OCI-LY1 (cell line): ENCODE measurements at regions not wholly inside any gene's neighbourhood (a gene's known extent, or its start where the extent isn't known, plus 50 kb on each side); places are given as distances from the start of the nearest gene placed in this dataset.

Experiments
- H2AFZ ChIP-seq: fragments of 200-600 bp; sonication (generic), shearing (Covaris generic); 2 replicates; pipeline ENCODE4 v1.6.0; 2014; ENCODE audit warnings: antibody characterized with exemption, mild to moderate bottlenecking, low read length
- H3F3A ChIP-seq: fragments of 200-600 bp; sonication (generic), shearing (Covaris generic); 2 replicates; pipeline ENCODE4 v1.6.0; 2014; ENCODE audit warnings: mild to moderate bottlenecking, antibody characterized with exemption, low read length, moderate library complexity; ENCODE audit not compliant: insufficient read depth
- H3K27ac ChIP-seq: fragments of 200-600 bp; sonication (generic); 2 replicates; pipeline ENCODE4 v1.5.1; 2014; ENCODE audit warnings: low read length, mixed run types, mild to moderate bottlenecking, low read depth; ENCODE audit not compliant: poor library complexity, severe bottlenecking
- H3K27me3 ChIP-seq: fragments of 200-600 bp; sonication (generic); 2 replicates; pipeline ENCODE4 v1.6.0; 2014; ENCODE audit warnings: antibody characterized with exemption, mild to moderate bottlenecking, low read length, moderate library complexity; ENCODE audit not compliant: insufficient read depth
- H3K36me3 ChIP-seq: fragments of 200-600 bp; sonication (generic); 2 replicates; pipeline ENCODE4 v1.6.1; 2014; ENCODE audit warnings: mild to moderate bottlenecking, antibody characterized with exemption, low read length, moderate library complexity, mixed read lengths; ENCODE audit not compliant: insufficient read depth
- H3K4me1 ChIP-seq: fragments of 200-600 bp; sonication (generic); 2 replicates; pipeline ENCODE4 v1.5.1; 2014; ENCODE audit warnings: mild to moderate bottlenecking, low read length, moderate library complexity; ENCODE audit not compliant: insufficient read depth, severe bottlenecking
- H3K4me2 ChIP-seq: fragments of 200-600 bp; sonication (generic), shearing (Covaris generic); 2 replicates; pipeline ENCODE4 v1.6.1; 2014; ENCODE audit warnings: low read length
- H3K4me3 ChIP-seq: fragments of 200-600 bp; sonication (generic); 2 replicates; pipeline ENCODE4 v1.5.1; 2014; ENCODE audit warnings: low read length, low read depth, mild to moderate bottlenecking, mixed read lengths; ENCODE audit not compliant: poor library complexity, severe bottlenecking
- H3K79me2 ChIP-seq: fragments of 200-600 bp; shearing (Covaris generic); 2 replicates; pipeline ENCODE4 v1.6.1; 2016; ENCODE audit warnings: mixed run types, low read length, mixed read lengths; ENCODE audit not compliant: insufficient read depth
- H3K9ac ChIP-seq: fragments of 200-600 bp; sonication (generic), shearing (Covaris generic); 2 replicates; pipeline ENCODE4 v1.6.1; 2014; ENCODE audit warnings: mild to moderate bottlenecking, low read length, mixed read lengths
- H3K9me2 ChIP-seq: fragments of 200-600 bp; sonication (generic), shearing (Covaris generic); 2 replicates; pipeline ENCODE4 v1.6.1; 2014; ENCODE audit warnings: low read depth, mild to moderate bottlenecking, low read length, mixed read lengths
- H3K9me3 ChIP-seq: fragments of 200-600 bp; shearing (Covaris generic); 2 replicates; pipeline ENCODE4 v1.6.1; 2014; ENCODE audit warnings: low read length, mixed read lengths
- H4K20me1 ChIP-seq: fragments of 200-600 bp; sonication (generic), shearing (Covaris generic); 2 replicates; pipeline ENCODE4 v1.6.0; 2016; ENCODE audit warnings: mild to moderate bottlenecking, low read length; ENCODE audit not compliant: insufficient read depth
- CTCF ChIP-seq: fragments of 200-600 bp; sonication (generic), shearing (Covaris generic); IDR thresholded peaks from 2 replicates; pipeline ENCODE4 v1.5.1; 2017; ENCODE audit warnings: mild to moderate bottlenecking, antibody characterized with exemption, low read length, moderate library complexity, mixed read lengths
- EZH2 ChIP-seq: fragments of 200-600 bp; sonication (generic), shearing (Covaris generic); IDR thresholded peaks from 2 replicates; pipeline ENCODE4 v1.8.0; 2017; ENCODE audit warnings: borderline replicate concordance, mixed run types, mild to moderate bottlenecking, antibody characterized with exemption, low read length, moderate library complexity, mixed read lengths

- TF ChIP-seq CTCF (peak; percentile 58; the same call in 1 of the 2 replicates), EZH2 (no peak)
- H4K20me1 ChIP-seq: no peaks in the 10 kb centered on the region
- no peak overlapping the region for H3K27ac ChIP-seq
- no peak overlapping the region for H3K9ac ChIP-seq
- no peaks in the 10 kb centered on the region for H3K79me2 ChIP-seq
- no peak overlapping the region for H3K4me3 ChIP-seq
- H3K9me3 ChIP-seq: no peaks in the 10 kb centered on the region
- no peak overlapping the region for H3K4me2 ChIP-seq
- no peaks in the 10 kb centered on the region for H3K27me3 ChIP-seq
- no peaks in the 10 kb centered on the region for H3K36me3 ChIP-seq
- no peaks in the 10 kb centered on the region for H3K4me1 ChIP-seq
- no peaks in the 10 kb centered on the region for H3K9me2 ChIP-seq
- no peak overlapping the region for H2AFZ ChIP-seq
- no peaks in the 10 kb centered on the region for H3F3A ChIP-seq
Observed at GRCh38 chr6:14046476-14047068, 71.0 kb upstream of the CD83 start.

GRCh38 chr6:14047151-14047740 is 70.3 kb upstream of the CD83 start:
- H2AFZ ChIP-seq: no peak overlapping the region
- H3K36me3 ChIP-seq: no peaks in the 10 kb centered on the region
- no peaks in the 10 kb centered on the region for H4K20me1 ChIP-seq
- H3K79me2 ChIP-seq: no peaks in the 10 kb centered on the region
- no peaks in the 10 kb centered on the region for H3K27me3 ChIP-seq
- no peaks in the 10 kb centered on the region for H3K9me2 ChIP-seq
- no peaks in the 10 kb centered on the region for H3K9me3 ChIP-seq
- TF ChIP-seq EZH2 (no peak), CTCF (no peak)
- no peak overlapping the region for H3K4me3 ChIP-seq
- H3F3A ChIP-seq: no peaks in the 10 kb centered on the region
- H3K4me2 ChIP-seq: no peak overlapping the region
- H3K27ac ChIP-seq: no peak overlapping the region
- no peaks in the 10 kb centered on the region for H3K4me1 ChIP-seq
- H3K9ac ChIP-seq: no peak overlapping the region

- Histone ChIP-seq H3K9me2 (no peaks in the 10 kb centered on the region), H2AFZ (no peak overlapping the region)
Observed at GRCh38 chr6:14048837-14049236, 68.7 kb upstream of the CD83 start.

More at GRCh38 chr6:14048837-14049236, 68.7 kb upstream of the CD83 start:
- no peaks in the 10 kb centered on the region for H3K9me3 ChIP-seq
- no peak overlapping the region for H3K9ac ChIP-seq
- no peaks in the 10 kb centered on the region for H3F3A ChIP-seq
- no peak overlapping the region for H3K27ac ChIP-seq
- TF ChIP-seq EZH2 (no peak), CTCF (no peak)
- H3K79me2 ChIP-seq: no peaks in the 10 kb centered on the region
- no peak overlapping the region for H3K4me3 ChIP-seq
- no peaks in the 10 kb centered on the region for H3K4me1 ChIP-seq
- H3K27me3 ChIP-seq: no peaks in the 10 kb centered on the region
- H3K36me3 ChIP-seq: no peaks in the 10 kb centered on the region
- H3K4me2 ChIP-seq: no peak overlapping the region
- H4K20me1 ChIP-seq: no peaks in the 10 kb centered on the region
